ENCODE measurements at regions not wholly inside any gene's neighbourhood (a gene's known extent, or its start where the extent isn't known, plus 50 kb on each side); places are given as distances from the start of the nearest gene placed in this dataset.

GRCh38 chr1:101509370-101509769, 272.6 kb downstream of the S1PR1 start:
- ATAC-seq (no peak), DNase-seq (no peak)
- Mint-ChIP-seq H3K36me3 (ENCODE audit: insufficient read depth) (no peaks in the 10 kb centered on the region), H3K4me1 (ENCODE audit: low read depth) (no peaks in the 10 kb centered on the region), H3K27me3 (ENCODE audit: low read depth) (peaks cover 2% of the 10 kb centered on the region), H3K4me3 (no peak overlapping the region), H3K9me3 (no peaks in the 10 kb centered on the region)

- H3K9me3 Mint-ChIP-seq = no peaks in the 10 kb centered on the region
- no peaks in the 10 kb centered on the region for H3K36me3 Mint-ChIP-seq (ENCODE audit: insufficient read depth)
- DNase-seq = no peak
- no peak for ATAC-seq
- no peaks in the 10 kb centered on the region for H3K4me1 Mint-ChIP-seq (ENCODE audit: low read depth)
- H3K4me3 Mint-ChIP-seq = no peak overlapping the region
- H3K27me3 Mint-ChIP-seq (ENCODE audit: low read depth) = peaks cover 5% of the 10 kb centered on the region
Measured at GRCh38 chr1:101511202-101511891, 274.5 kb downstream of the S1PR1 start.

GRCh38 chr1:101520302-101520701, 283.5 kb downstream of the S1PR1 start:
- Mint-ChIP-seq H3K27me3 (ENCODE audit: low read depth) (peaks cover 6% of the 10 kb centered on the region), H3K36me3 (ENCODE audit: insufficient read depth) (no peaks in the 10 kb centered on the region), H3K4me3 (no peak overlapping the region), H3K9me3 (peaks cover 18% of the 10 kb centered on the region), H3K4me1 (ENCODE audit: low read depth) (peaks cover 5% of the 10 kb centered on the region)
- ATAC-seq (no peak), DNase-seq (no peak)

GRCh38 chr1:101522486-101522885, 285.7 kb downstream of the S1PR1 start:
- Mint-ChIP-seq H3K27me3 (ENCODE audit: low read depth) (peaks cover 6% of the 10 kb centered on the region), H3K4me1 (ENCODE audit: low read depth) (peaks cover 5% of the 10 kb centered on the region), H3K36me3 (ENCODE audit: insufficient read depth) (no peaks in the 10 kb centered on the region), H3K9me3 (peaks cover 10% of the 10 kb centered on the region), H3K4me3 (no peak overlapping the region)
- DNase-seq (no peak), ATAC-seq (no peak)

- Mint-ChIP-seq H3K9me3 (no peaks in the 10 kb centered on the region), H3K36me3 (ENCODE audit: insufficient read depth) (no peaks in the 10 kb centered on the region), H3K4me3 (no peak overlapping the region), H3K27me3 (ENCODE audit: low read depth) (peaks cover 15% of the 10 kb centered on the region), H3K4me1 (ENCODE audit: low read depth) (peaks cover 5% of the 10 kb centered on the region)
- ATAC-seq (no peak), DNase-seq (no peak)
Measured at GRCh38 chr1:101526813-101527212, 290.0 kb downstream of the S1PR1 start.

GRCh38 chr1:101532377-101532776, 295.6 kb downstream of the S1PR1 start:
- H3K9me3 Mint-ChIP-seq = no peaks in the 10 kb centered on the region
- ATAC-seq (no peak), DNase-seq (no peak)
- no peaks in the 10 kb centered on the region for H3K4me1 Mint-ChIP-seq (ENCODE audit: low read depth)
- H3K27me3 Mint-ChIP-seq (ENCODE audit: low read depth) = peaks cover 15% of the 10 kb centered on the region
- no peaks in the 10 kb centered on the region for H3K36me3 Mint-ChIP-seq (ENCODE audit: insufficient read depth)
- no peak overlapping the region for H3K4me3 Mint-ChIP-seq

- no peaks in the 10 kb centered on the region for H3K36me3 Mint-ChIP-seq (ENCODE audit: insufficient read depth)
- DNase-seq = no peak
Measured at GRCh38 chr1:101540161-101540560, 303.3 kb downstream of the S1PR1 start.

GRCh38 chr1:101546885-101547284, 310.1 kb downstream of the S1PR1 start:
- Mint-ChIP-seq H3K36me3 (ENCODE audit: insufficient read depth) (no peaks in the 10 kb centered on the region), H3K4me3 (no peak overlapping the region), H3K27me3 (ENCODE audit: low read depth) (no peaks in the 10 kb centered on the region), H3K4me1 (ENCODE audit: low read depth) (no peaks in the 10 kb centered on the region), H3K9me3 (no peaks in the 10 kb centered on the region)
- ATAC-seq (no peak), DNase-seq (no peak)

More at GRCh38 chr1:101540161-101540560, 303.3 kb downstream of the S1PR1 start:
- Mint-ChIP-seq H3K27me3 (ENCODE audit: low read depth) (peaks cover 11% of the 10 kb centered on the region), H3K4me3 (no peak overlapping the region), H3K9me3 (no peaks in the 10 kb centered on the region), H3K4me1 (ENCODE audit: low read depth) (no peaks in the 10 kb centered on the region)
- ATAC-seq = no peak

GRCh38 chr1:101547357-101547756, 310.5 kb downstream of the S1PR1 start:
- ATAC-seq = no peak
- Mint-ChIP-seq H3K36me3 (ENCODE audit: insufficient read depth) (no peaks in the 10 kb centered on the region), H3K27me3 (ENCODE audit: low read depth) (no peaks in the 10 kb centered on the region), H3K4me1 (ENCODE audit: low read depth) (no peaks in the 10 kb centered on the region), H3K9me3 (no peaks in the 10 kb centered on the region), H3K4me3 (no peak overlapping the region)
- DNase-seq = no peak

GRCh38 chr1:101548376-101548775, 311.6 kb downstream of the S1PR1 start:
- no peaks in the 10 kb centered on the region for H3K9me3 Mint-ChIP-seq
- H3K36me3 Mint-ChIP-seq (ENCODE audit: insufficient read depth) = no peaks in the 10 kb centered on the region
- no peak for DNase-seq

GRCh38 chr1:101550581-101550980, 313.8 kb downstream of the S1PR1 start:
- DNase-seq = no peak
- Mint-ChIP-seq H3K4me1 (ENCODE audit: low read depth) (no peaks in the 10 kb centered on the region), H3K9me3 (no peaks in the 10 kb centered on the region), H3K4me3 (no peak overlapping the region), H3K36me3 (ENCODE audit: insufficient read depth) (no peaks in the 10 kb centered on the region), H3K27me3 (ENCODE audit: low read depth) (no peaks in the 10 kb centered on the region)
- ATAC-seq = no peak

More at GRCh38 chr1:101548376-101548775, 311.6 kb downstream of the S1PR1 start:
- no peak overlapping the region for H3K4me3 Mint-ChIP-seq
- ATAC-seq = no peak
- H3K27me3 Mint-ChIP-seq (ENCODE audit: low read depth) = no peaks in the 10 kb centered on the region
- no peaks in the 10 kb centered on the region for H3K4me1 Mint-ChIP-seq (ENCODE audit: low read depth)

- no peak for ATAC-seq
- Mint-ChIP-seq H3K27me3 (ENCODE audit: low read depth) (peaks cover 11% of the 10 kb centered on the region), H3K36me3 (ENCODE audit: insufficient read depth) (no peaks in the 10 kb centered on the region), H3K9me3 (peaks cover 4% of the 10 kb centered on the region), H3K4me1 (ENCODE audit: low read depth) (no peaks in the 10 kb centered on the region), H3K4me3 (no peak overlapping the region)
- DNase-seq = no peak
Measured at GRCh38 chr1:101566883-101567538, 330.2 kb downstream of the S1PR1 start.

- Mint-ChIP-seq H3K36me3 (ENCODE audit: insufficient read depth) (no peaks in the 10 kb centered on the region), H3K4me1 (ENCODE audit: low read depth) (no peaks in the 10 kb centered on the region), H3K4me3 (no peak overlapping the region), H3K9me3 (peaks cover 4% of the 10 kb centered on the region), H3K27me3 (ENCODE audit: low read depth) (peaks cover 11% of the 10 kb centered on the region)
- ATAC-seq (peak; percentile 69 to 70), DNase-seq (peak; percentile 40)
Measured at GRCh38 chr1:101567582-101568189, 330.9 kb downstream of the S1PR1 start.

- DNase-seq (no peak), ATAC-seq (no peak)
- no peaks in the 10 kb centered on the region for H3K9me3 Mint-ChIP-seq
- H3K27me3 Mint-ChIP-seq (ENCODE audit: low read depth) = peaks cover 7% of the 10 kb centered on the region
- H3K36me3 Mint-ChIP-seq (ENCODE audit: insufficient read depth) = no peaks in the 10 kb centered on the region
- H3K4me3 Mint-ChIP-seq = no peak overlapping the region
- no peaks in the 10 kb centered on the region for H3K4me1 Mint-ChIP-seq (ENCODE audit: low read depth)
Measured at GRCh38 chr1:101587741-101588140, 350.9 kb downstream of the S1PR1 start.

GRCh38 chr1:101588677-101589076, 351.9 kb downstream of the S1PR1 start:
- ATAC-seq (no peak), DNase-seq (no peak)
- H3K4me3 Mint-ChIP-seq = no peak overlapping the region
- H3K4me1 Mint-ChIP-seq (ENCODE audit: low read depth) = no peaks in the 10 kb centered on the region
- H3K9me3 Mint-ChIP-seq = no peaks in the 10 kb centered on the region
- no peaks in the 10 kb centered on the region for H3K36me3 Mint-ChIP-seq (ENCODE audit: insufficient read depth)
- peaks cover 3% of the 10 kb centered on the region for H3K27me3 Mint-ChIP-seq (ENCODE audit: low read depth)
